DOHH2 (cell line): ENCODE measurements at regions not wholly inside any gene's neighbourhood (a gene's known extent, or its start where the extent isn't known, plus 50 kb on each side); places are given as distances from the start of the nearest gene placed in this dataset.

Source experiments
- CTCF ChIP-seq: fragments of 200-600 bp; sonication (generic); IDR thresholded peaks from one replicate; pipeline ENCODE4 v1.5.1; 2014; ENCODE audit warnings: antibody characterized with exemption, mild to moderate bottlenecking, low read depth, low read length; ENCODE audit not compliant: poor library complexity, severe bottlenecking
- EZH2phosphoT487 ChIP-seq: fragments of 200-600 bp; sonication (generic); IDR thresholded peaks from 2 replicates; pipeline ENCODE4 v1.6.1; 2017; ENCODE audit warnings: borderline replicate concordance, mild to moderate bottlenecking, antibody characterized with exemption, low read length, moderate library complexity, mixed read lengths

- TF ChIP-seq CTCF = no peak
- TF ChIP-seq EZH2phosphoT487 = no peak
Measured at GRCh38 chr18:71673954-71674353, 870.2 kb downstream of the CBLN2 start.
